ENCODE measurements at regions not wholly inside any gene's neighbourhood (a gene's known extent, or its start where the extent isn't known, plus 50 kb on each side); places are given as distances from the start of the nearest gene placed in this dataset.
A peak's percentile ranks its signal among the peaks of the same experiment; 100 is the strongest.
"Not testable (repeated sequence)": the region's sequence is repeated elsewhere in the genome, so short reads cannot be mapped to it uniquely, and the experiment has no call there.

DNA sequence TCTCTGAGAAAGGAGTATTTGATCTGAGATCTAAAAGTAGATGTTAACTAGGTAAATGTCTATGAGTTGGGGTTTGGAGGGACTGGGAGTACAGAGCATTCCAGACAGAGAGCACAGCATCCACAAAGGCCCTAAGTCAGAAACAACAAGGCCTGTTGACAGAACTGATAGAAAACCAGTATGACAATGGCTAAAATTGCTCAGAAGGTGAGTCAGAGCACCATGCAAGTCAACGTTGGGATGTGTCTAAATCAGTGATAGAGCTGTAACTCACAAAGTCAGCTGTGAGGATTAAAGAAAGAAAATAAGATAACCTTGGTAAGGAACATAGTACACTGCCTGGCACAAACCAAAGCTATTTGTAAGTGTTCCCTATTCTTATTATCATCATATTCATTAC, 124.0 kb downstream of the CETN3 start:
- no peak for DNase-seq (ENCODE audit: low spot score)

DNA sequence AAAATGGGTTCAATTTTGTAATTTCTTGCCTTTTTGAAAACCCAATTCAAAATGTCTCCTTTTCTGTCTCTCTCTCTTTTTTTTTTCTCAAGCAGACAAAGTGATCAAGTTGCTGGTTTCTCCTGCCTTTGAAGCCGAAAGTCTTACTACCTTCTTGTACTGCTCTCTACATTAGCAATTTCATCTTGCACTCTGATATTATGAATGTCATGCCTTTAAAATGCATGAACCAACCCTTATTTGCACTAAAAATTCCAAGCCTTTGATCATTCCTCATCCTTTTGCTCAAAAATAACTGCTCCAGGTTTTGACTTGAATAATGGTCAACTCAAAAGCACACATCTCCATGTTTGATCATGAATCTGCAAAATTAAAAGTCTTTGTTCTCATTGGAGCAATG, 125.2 kb downstream of the CETN3 start:
- DNase-seq (ENCODE audit: low spot score), result no peak

DNA sequence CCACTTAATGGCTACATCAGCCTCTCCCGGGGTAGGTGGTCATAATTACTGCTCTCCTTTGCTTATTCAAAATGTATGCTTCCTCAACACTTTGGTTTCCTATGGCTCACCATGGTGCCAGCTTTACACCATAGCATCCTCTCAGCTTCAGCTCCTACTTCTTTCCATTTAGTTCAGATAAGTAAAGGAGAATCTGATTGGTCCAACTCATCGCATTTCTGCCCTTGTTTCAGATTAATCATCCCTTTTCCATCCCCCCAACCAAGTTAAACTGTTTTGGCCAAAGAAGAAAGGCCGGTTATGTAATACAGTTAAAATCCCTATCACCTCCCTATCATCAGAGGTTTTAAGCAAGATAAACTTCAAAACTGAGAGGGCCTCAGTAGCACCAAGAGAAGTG, 130.5 kb downstream of the CETN3 start:
- no peak for DNase-seq (ENCODE audit: low spot score)

DNA sequence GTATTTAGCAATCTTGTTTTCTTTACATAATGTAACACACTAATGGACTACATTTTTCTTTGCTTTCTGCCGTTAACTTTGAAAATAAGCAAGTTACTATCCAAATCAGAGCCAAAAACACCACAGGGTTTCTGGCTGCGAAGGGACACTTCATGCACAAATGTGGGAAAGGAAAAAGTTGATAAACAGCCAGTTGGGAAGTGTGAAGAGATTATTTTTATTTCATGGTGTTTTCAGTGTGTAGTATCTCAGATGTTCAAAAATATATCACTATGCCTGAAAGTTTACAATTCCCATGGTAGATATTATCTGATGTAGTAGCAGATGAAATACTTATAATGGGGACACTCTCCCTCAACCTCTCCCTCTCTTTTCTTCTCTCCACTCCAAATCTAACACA, 135.3 kb downstream of the CETN3 start:
- no peak for DNase-seq (ENCODE audit: low spot score)

DNA sequence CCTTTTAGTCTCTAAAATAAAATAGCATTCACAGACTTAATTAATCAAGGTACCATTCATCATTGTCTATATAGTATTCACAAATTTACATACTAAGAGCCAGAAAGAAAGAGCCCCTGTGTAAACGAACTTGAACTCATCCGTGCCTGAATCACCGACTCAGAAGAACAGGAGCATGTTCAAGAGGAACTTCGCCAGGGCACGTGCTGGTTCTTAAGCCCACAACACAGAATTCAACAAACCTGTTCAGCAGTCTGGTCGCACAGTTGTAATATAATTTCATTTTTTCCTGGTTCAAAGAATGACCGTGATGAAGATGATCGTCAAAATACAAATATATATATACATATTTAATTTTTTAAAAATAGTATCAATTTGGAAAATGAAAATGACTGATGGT, 141.9 kb downstream of the CETN3 start:
- DNase-seq (ENCODE audit: low spot score), result no peak

DNA sequence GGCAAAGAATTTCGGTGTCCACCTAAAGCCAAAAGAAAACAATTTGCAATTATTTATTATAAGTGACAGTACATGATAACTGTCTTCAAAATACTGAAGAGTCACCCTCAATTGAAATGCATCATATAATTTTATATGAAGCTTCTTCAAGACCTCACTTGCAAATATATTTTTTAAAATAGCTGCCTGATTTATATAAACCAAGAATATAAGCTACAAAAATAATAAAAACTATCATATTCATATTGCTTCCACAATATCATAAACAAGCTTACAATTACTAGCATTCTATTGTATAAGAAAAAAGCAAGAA, 144.1 kb downstream of the CETN3 start:
- no peak for DNase-seq (ENCODE audit: low spot score)

DNA sequence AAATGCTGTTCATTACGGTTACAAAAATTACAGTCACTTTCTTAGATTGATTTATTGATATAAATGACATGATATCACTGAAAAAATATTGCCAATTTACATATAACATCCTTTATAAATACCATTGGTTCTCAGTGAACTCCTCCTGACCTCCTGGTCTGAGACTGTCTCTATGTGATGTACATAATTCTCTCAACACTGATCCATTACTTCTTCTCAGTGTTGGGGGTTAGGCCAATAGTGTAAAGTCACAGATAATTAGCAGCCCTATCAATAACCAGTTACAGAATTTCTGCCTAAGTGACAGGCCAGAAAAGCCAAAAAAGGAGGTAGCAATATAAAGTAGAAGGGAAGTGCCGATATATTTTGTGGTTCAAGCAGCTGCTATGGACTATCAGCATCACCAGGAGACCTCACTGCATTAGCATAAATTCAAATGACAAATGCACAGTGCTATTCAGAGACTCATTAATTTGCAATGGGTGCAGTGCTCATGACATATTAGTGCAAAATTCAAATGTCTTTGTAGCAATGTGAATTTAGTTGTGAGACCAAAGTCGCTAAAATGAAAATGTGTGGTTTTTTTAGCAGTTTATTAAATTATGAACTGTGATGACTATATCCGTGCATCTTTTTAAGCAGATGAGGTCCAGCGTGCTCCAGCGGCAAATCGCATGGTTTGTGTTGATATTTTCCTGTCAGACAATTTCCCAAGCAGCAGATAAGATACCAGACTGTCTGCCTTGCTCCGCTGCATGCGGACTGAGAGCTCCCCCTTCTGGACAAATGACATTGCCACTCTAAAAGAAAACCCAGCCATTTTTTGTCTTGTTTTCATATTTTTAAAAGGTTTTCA, 144.6 kb downstream of the CETN3 start:
- DNase-seq (ENCODE audit: low spot score), result peak; percentile 56

DNA sequence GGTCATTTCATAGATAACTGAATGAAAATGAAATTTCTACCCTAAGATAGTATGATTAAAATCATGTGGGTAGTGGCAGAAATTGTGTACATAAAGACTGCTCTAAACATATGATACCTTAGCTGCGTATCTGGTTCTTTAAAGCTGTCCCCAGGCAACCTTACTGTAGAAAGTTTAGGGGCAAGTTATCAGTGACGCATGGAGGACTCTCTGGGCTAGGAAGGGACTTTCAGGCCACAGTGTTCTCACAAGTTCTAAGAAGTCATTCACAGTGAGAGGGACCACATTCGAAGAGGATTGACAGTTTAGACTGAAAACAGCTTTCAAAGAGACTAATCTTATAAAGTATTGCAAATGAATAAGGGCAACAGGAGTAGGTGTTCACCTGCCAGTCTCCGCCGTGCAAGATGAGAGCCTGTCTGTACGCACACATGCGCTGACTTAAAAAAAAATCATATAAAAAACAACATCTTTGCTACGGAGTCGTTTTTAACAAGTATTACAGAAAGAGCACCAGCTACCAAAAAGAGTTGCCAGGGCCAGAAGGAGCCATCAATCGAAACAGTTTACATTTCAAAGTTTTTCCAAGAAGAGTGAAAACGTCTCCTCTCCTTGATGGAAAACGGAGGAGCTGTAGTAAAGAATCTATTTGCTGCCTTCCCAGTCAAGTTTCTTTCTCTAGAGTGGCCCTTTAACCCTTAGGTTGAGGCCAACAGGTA, 146.3 kb downstream of the CETN3 start:
- DNase-seq (ENCODE audit: low spot score), result no peak

DNA sequence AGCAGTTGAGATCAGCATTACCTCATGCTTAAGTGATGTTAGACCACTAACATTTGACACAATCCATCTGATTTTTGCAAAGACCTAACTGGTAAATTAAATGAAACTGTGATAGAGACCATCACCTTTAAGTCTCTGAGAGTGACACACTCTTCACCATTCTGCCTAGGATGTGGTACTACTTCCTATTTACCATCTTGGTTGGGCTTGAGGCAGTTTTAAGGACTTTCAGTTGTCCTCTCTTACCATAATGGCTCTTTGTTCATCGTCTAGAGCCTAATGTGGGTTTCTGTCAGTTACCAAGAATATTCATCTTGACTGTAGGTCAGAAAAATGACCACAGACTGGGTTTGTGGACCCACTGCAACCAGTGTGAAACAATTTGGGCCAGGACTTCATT, 158.1 kb downstream of the CETN3 start:
- no peak for DNase-seq (ENCODE audit: low spot score)

DNA sequence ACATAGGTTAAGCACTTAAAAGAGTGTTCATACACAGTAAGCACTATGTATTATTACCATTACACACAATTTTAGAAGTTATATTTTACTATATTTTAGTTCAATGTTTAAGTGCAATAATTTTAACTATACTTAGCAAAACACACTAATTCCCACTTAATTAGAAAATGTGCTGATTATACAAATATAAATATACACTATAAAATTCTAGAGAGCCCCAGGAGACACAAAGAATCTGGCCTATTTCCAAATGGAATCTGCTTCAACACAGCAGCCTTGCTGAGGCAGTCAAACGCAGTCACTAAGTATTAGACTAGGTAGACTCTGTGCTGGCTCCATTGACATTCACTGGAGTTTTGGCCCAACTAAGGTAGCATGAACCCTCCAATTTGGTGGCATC, 160.9 kb downstream of the CETN3 start:
- DNase-seq (ENCODE audit: low spot score), result no peak

DNA sequence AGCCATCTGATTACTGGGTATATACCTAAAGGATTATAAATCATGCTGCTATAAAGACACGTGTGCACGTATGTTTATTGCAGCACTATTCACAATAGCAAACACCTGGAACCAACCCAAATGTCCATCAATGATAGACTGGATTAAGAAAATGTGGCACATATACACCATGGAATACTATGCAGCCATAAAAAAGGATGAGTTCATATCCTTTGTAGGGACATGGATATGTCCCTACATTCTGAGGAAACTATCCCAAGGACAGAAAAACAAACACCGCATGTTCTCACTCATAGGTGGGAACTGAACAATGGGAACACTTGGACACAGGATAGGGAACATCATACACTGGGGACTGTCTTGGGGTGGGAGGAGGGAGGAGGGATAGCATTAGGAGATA, 165.7 kb downstream of the CETN3 start:
- DNase-seq (ENCODE audit: low spot score), result not testable (repeated sequence)

DNA sequence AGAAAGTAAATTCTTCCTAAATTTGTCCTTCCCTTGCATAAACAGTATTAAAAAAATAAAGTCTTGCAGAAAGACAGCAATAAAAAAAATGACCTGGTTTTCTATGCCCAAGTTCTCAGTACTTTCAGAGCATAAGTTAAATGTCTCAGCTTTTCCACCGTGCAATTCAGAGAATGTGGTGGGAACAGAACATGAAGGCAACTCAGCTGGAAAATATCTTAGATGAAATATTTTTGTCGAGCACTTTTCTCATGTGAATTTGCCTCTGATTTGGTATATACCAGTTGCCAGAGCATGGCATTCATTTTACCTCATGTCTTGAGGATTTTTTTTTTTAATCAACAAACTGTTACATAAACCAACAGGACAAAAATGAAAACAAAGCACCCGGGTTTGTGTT, 176.1 kb downstream of the CETN3 start:
- no peak for DNase-seq (ENCODE audit: low spot score)

DNA sequence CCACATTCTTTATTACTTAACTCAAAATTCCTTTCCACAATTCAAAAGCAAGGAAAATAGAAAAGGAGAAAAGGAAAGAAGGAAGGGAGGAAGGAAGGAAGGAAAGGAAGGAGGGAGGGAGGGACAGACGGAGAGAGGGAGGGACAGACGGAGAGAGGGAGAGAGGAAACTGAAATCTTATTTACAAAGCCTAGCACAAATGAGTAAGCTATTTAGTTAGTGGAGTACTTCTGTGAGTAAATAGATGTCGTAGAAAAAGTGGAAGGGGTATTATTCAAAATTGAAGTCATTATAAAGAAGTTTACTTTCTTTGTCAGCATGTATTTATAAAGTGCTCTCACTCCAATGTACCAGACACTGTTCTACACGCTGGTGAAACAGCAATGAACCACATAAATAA, 177.9 kb downstream of the CETN3 start:
- no peak for DNase-seq (ENCODE audit: low spot score)

DNA sequence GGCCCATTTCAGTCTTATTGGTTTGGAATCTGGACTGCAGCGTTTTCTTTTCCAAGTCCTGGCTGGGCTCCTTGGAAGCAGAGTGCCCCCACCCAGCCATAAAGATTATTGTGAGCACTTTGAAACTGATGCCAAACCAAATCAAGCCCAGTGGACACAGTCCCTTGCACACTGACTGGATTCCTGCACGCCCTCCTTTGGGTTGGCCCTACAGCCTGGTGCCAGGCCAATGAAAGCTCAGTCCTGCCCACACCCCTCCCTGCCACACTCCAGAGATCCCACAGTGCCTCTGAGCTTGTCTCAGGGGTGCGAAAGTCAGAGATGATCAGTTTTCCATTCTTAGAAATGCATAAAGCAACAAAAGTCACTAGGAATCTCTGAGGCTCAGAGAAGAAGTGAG, 181.9 kb downstream of the CETN3 start:
- no peak for DNase-seq (ENCODE audit: low spot score)

DNA sequence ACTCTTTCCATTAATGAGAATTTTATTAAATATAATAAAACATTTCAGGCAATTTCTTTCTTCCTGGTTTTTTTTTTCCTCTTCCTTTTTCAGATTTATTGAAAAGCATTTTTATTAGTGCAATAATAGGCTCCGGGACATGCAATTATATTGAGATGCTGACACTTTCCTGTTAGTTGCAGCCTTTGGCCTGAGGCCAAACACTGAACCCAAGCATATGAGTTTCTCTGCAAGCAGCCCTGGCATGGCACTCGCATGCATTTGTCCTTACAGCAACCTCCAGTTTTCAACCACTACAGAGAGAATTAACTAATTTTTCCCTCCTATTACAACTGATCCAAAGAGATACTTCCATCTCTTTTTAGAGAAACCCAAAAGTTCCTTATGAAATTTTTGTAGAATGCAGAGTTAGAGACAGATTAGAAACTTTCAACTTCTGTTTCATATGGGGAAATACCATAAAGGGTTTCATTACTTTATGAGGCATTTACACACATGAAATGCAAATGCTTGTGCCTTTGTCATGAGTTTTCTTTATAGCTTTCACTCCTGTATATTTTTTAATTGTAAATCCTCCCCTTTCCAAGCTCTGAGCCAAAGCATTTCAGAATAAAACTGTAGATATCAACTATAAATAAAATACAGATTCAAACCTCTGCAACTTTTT, 183.0 kb downstream of the CETN3 start:
- DNase-seq (ENCODE audit: low spot score), result no peak

DNA sequence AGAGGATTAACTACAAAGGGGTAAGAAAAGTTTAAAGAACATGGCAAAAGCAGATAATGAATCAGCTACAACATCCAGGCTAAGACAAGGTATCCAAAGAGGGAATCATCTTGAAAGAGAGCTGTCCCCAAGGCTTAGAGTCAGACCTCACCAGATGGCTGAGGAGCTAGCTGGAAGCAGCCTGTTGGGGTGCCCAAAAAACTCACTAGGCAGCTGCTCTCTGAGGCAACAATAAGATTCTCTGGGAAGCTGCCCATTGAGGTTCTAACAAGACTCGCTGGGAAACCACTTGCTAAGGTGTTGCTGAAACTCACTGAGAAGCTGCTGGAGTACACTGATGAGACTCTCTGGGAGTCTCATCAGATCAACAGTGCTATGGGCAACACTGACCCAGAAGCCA, 185.2 kb downstream of the CETN3 start:
- DNase-seq (ENCODE audit: low spot score), result no peak

DNA sequence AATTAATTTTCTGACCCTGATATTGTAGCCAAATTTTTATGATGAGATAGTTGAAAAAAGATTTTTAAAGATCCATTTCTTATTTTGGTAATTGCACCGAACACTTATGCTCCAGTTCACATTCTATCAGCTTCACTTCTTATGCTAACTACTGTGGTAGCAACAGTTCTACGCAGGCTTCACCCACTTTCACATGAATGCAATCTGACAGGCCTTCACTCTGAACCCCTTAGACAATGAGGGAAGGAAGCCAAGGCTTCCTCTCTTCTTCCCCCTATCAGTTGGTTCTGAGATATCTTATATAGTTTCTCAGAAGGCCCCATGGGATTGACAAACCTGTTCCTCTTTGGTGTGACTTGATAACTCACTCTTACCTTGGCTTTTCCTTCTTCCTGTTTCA, 185.8 kb downstream of the CETN3 start:
- DNase-seq (ENCODE audit: low spot score), result no peak

DNA sequence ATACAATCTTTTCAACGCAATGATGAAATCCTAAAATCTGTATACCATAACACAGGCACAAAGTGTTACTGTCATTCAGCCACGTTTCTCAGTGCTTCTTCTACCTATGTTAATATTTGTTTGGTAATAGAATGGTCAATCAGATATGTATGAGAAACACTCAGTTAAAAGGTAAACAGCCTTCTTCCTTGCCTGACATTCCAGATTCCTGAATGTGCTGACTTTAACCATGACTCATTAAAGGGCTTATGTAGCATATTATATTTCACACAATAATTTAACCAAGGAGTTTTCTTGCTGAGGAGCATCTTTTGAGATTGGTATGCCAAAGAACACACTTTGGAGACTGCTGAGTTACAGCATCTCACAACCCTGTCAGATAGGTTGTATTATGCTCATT, 187.6 kb downstream of the CETN3 start:
- DNase-seq (ENCODE audit: low spot score), result no peak

DNA sequence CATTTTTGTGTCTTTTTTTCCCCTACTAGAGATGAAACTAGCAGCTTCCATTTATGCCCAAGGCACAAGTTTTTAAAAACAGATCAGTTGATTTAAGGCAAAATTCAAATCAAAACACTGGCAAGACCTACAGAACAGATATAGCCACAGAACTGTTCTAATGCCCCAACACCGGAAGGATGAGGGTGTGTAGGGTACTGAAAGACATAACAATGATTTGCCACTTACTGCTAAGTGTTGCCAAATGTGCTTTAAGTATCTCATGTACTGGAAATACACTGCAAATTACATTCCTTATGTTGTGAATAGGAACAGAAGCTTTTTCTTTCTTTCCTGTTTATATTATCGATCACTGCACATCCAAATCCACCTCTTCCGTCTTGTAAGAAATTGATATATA, 189.0 kb downstream of the CETN3 start:
- no peak for DNase-seq (ENCODE audit: low spot score)

DNA sequence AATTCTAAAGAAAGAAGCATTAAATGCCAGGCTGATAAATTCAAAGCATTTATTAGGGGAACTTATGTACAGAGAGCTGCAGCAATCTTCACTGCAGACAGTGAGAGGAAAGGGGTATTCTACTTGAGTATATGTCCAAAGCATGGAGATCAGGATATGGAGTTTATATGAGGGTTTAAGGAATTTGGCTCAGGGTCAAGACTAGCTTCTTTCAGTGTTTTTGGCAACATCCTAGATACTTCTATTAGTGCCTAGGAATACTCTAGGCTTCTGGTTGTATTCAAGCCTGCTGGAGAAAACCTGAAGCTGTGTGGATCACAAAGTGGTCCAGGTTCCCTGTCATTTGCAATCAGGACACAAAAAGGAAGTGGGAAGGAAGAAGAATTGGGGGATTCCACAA, 194.6 kb downstream of the CETN3 start:
- DNase-seq (ENCODE audit: low spot score), result no peak

DNA sequence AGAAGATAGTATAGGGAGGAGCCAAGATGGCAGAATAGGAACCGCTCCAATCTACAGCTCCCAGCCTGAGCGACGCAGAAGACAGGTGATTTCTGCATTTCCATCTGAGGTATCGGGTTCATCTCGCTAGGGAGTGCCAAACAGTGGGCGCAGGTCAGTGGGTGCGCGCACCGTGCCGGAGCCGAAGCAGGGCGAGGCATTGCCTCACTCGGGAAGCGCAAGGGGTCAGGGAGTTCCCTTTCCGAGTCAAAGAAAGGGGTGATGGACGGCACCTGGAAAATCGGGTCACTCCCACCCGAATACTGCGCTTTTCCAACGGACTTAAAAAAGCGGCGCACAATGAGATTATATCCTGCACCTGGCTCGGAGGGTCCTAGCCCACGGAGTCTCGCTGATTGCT, 201.2 kb downstream of the CETN3 start:
- not testable (repeated sequence) for DNase-seq (ENCODE audit: low spot score)

DNA sequence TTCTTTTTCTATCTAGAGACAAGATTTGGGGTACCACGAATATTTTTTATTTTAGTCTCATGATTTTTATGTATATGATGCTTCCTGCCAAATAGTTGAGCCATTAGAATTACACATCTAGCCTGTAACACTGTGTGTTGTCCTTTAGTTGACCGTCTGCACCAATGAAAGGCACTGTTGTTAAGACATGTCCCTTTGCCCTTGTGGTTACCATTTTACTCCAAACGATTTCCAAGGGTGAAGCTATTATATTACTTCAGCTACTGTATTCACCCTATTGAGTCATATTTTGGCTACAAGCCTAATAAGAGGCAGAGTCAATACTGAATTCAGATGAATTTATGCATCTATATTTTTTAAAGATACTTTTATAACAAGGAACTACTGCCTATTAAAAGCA, 207.6 kb downstream of the CETN3 start:
- DNase-seq (ENCODE audit: low spot score), result no peak

DNA sequence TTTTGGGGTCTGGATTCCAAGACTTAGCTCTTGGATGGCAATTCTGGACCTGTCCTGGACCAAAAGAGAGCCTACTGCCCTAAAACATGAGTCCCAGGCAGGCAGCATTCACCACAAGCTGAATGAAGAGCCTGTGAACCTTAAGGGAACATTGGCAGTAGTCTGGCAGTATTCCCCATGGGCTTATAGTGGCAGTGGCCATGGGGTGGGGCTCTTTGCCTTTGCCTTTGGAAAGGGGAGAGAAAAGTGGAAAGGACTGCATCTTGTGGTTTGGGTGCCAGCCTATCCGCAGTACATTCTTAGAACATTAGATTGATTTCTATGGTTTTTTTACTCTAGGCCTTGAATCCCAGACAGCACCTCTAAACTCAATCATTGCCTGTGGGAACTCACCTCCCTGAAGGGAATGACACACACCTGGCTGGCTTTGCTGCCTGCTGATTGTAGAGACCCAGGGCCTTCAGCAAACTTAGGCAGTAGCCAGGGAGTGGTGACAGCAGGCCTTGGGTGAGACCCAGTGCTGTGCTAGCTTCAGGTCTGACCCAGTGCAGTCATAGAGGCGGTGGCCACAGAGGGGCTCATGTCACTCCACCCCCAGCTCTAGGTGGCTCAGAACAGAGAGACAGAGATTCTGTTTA, 216.3 kb downstream of the CETN3 start:
- no peak for DNase-seq (ENCODE audit: low spot score)

All from AG08395 (cell line).